ES-I3 (cell line): ENCODE measurements at regions not wholly inside any gene's neighbourhood (a gene's known extent, or its start where the extent isn't known, plus 50 kb on each side); places are given as distances from the start of the nearest gene placed in this dataset.

ENCODE experiments used
- H3K36me3 ChIP-seq: 2 replicates; pipeline ENCODE4 v1.6.1; 2013; ENCODE audit warnings: mild to moderate bottlenecking, low read length, control low read depth, moderate library complexity; ENCODE audit not compliant: insufficient read depth
- H3K4me1 ChIP-seq: 2 replicates; pipeline ENCODE4 v1.6.1; 2013; ENCODE audit warnings: mild to moderate bottlenecking, control low read depth, low read length; ENCODE audit not compliant: insufficient read depth
- H3K9ac ChIP-seq: 2 replicates; pipeline ENCODE4 v1.6.1; 2013; ENCODE audit warnings: low read depth, mild to moderate bottlenecking, low read length, moderate library complexity
- H3K9me3 ChIP-seq: 2 replicates; pipeline ENCODE4 v1.6.1; 2013; ENCODE audit warnings: mild to moderate bottlenecking, low read length, moderate library complexity; ENCODE audit not compliant: control insufficient read depth, insufficient read depth

- Histone ChIP-seq H3K4me1 (no peaks in the 10 kb centered on the region), H3K9me3 (no peaks in the 10 kb centered on the region), H3K36me3 (no peaks in the 10 kb centered on the region), H3K9ac (no peak overlapping the region)
Observed at GRCh38 chr5:163608621-163609020, 103.2 kb downstream of the MAT2B start.

GRCh38 chr5:163609910-163610309 is 104.5 kb downstream of the MAT2B start:
- no peaks in the 10 kb centered on the region for H3K9me3 ChIP-seq
- H3K4me1 ChIP-seq: no peaks in the 10 kb centered on the region
- no peak overlapping the region for H3K9ac ChIP-seq
- H3K36me3 ChIP-seq: no peaks in the 10 kb centered on the region

GRCh38 chr5:163612358-163613149 is 107.1 kb downstream of the MAT2B start:
- H3K9ac ChIP-seq: no peak overlapping the region
- no peaks in the 10 kb centered on the region for H3K4me1 ChIP-seq
- no peaks in the 10 kb centered on the region for H3K9me3 ChIP-seq
- H3K36me3 ChIP-seq: no peaks in the 10 kb centered on the region

GRCh38 chr5:163613150-163613442 is 107.7 kb downstream of the MAT2B start:
- Histone ChIP-seq H3K9me3 (no peaks in the 10 kb centered on the region), H3K4me1 (no peaks in the 10 kb centered on the region), H3K36me3 (no peaks in the 10 kb centered on the region), H3K9ac (no peak overlapping the region)

- no peak overlapping the region for H3K9ac ChIP-seq
- no peaks in the 10 kb centered on the region for H3K9me3 ChIP-seq
- no peaks in the 10 kb centered on the region for H3K4me1 ChIP-seq
- H3K36me3 ChIP-seq: no peaks in the 10 kb centered on the region
Observed at GRCh38 chr5:163614787-163615186, 109.4 kb downstream of the MAT2B start.

- Histone ChIP-seq H3K9ac (no peak overlapping the region), H3K4me1 (no peaks in the 10 kb centered on the region), H3K9me3 (no peaks in the 10 kb centered on the region), H3K36me3 (no peaks in the 10 kb centered on the region)
Observed at GRCh38 chr5:163619273-163619934, 114.0 kb downstream of the MAT2B start.

GRCh38 chr5:163619951-163620350 is 114.5 kb downstream of the MAT2B start:
- Histone ChIP-seq H3K36me3 (no peaks in the 10 kb centered on the region), H3K9me3 (no peaks in the 10 kb centered on the region), H3K9ac (no peak overlapping the region), H3K4me1 (no peaks in the 10 kb centered on the region)

GRCh38 chr5:163622799-163623198 is 117.4 kb downstream of the MAT2B start:
- no peaks in the 10 kb centered on the region for H3K36me3 ChIP-seq
- no peaks in the 10 kb centered on the region for H3K9me3 ChIP-seq
- no peak overlapping the region for H3K9ac ChIP-seq
- no peaks in the 10 kb centered on the region for H3K4me1 ChIP-seq

- Histone ChIP-seq H3K9ac (no peak overlapping the region), H3K4me1 (no peaks in the 10 kb centered on the region), H3K9me3 (no peaks in the 10 kb centered on the region), H3K36me3 (no peaks in the 10 kb centered on the region)
Observed at GRCh38 chr5:163623524-163623923, 118.1 kb downstream of the MAT2B start.

- H3K4me1 ChIP-seq: no peaks in the 10 kb centered on the region
- H3K36me3 ChIP-seq: no peaks in the 10 kb centered on the region
- no peaks in the 10 kb centered on the region for H3K9me3 ChIP-seq
Observed at GRCh38 chr5:163623986-163624385, 118.6 kb downstream of the MAT2B start.

GRCh38 chr5:163624431-163624830 is 119.0 kb downstream of the MAT2B start:
- H3K36me3 ChIP-seq: no peaks in the 10 kb centered on the region
- no peaks in the 10 kb centered on the region for H3K9me3 ChIP-seq
- H3K4me1 ChIP-seq: no peaks in the 10 kb centered on the region
- H3K9ac ChIP-seq: no peak overlapping the region

More at GRCh38 chr5:163623986-163624385, 118.6 kb downstream of the MAT2B start:
- no peak overlapping the region for H3K9ac ChIP-seq

GRCh38 chr5:163626904-163627434 is 121.5 kb downstream of the MAT2B start:
- Histone ChIP-seq H3K36me3 (no peaks in the 10 kb centered on the region), H3K9ac (no peak overlapping the region), H3K9me3 (no peaks in the 10 kb centered on the region), H3K4me1 (no peaks in the 10 kb centered on the region)

GRCh38 chr5:163631856-163632255 is 126.4 kb downstream of the MAT2B start:
- no peaks in the 10 kb centered on the region for H3K9me3 ChIP-seq
- no peak overlapping the region for H3K9ac ChIP-seq
- H3K36me3 ChIP-seq: no peaks in the 10 kb centered on the region
- H3K4me1 ChIP-seq: no peaks in the 10 kb centered on the region

GRCh38 chr5:163633926-163634460 is 128.6 kb downstream of the MAT2B start:
- Histone ChIP-seq H3K36me3 (no peaks in the 10 kb centered on the region), H3K9ac (no peak overlapping the region), H3K4me1 (no peaks in the 10 kb centered on the region), H3K9me3 (no peaks in the 10 kb centered on the region)

- Histone ChIP-seq H3K4me1 (no peaks in the 10 kb centered on the region), H3K9me3 (no peaks in the 10 kb centered on the region), H3K36me3 (no peaks in the 10 kb centered on the region), H3K9ac (no peak overlapping the region)
Observed at GRCh38 chr5:163635631-163636030, 130.2 kb downstream of the MAT2B start.
